Stimulated activated CD8-positive, alpha-beta memory T cell treated with anti-CD3 and anti-CD28 coated beads, Interleukin-12 subunit alpha, Interleukin-12 subunit beta, amount 100 ng/mL, for 4 hours (primary cell): ENCODE measurements at regions not wholly inside any gene's neighbourhood (a gene's known extent, or its start where the extent isn't known, plus 50 kb on each side); places are given as distances from the start of the nearest gene placed in this dataset.

Experiments
- DNase-seq: peaks from one replicate; pipeline ENCODE4 v3.0.0-alpha.2; 2020; ENCODE audit warnings: low read depth

DNA sequence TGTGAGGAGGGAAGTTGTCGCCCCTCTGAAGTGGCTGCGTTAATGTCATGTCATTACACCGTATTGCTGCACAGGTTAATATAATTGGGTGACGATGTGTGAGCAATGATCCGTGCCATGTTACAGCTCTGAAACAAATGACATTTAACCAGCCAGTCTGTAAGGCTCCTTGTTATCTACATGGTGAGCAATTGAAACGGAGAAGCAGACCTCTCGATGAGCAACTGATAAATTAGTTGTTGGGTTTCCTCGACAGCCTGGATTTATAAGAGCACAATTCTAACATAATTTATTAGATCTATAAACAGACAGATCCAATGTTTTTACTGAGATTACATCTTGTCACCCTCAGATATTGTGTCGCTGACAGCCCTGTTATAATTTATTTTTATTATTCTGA lies 49.9 kb upstream of the MAFB start:
- DNase-seq, result no peak

- no peak for DNase-seq
Observed at GRCh38 chr20:40739841-40740240, 50.8 kb upstream of the MAFB start.

- DNase-seq, result no peak
Observed at GRCh38 chr20:40741507-40742106, 52.6 kb upstream of the MAFB start.

- no peak for DNase-seq
Observed at GRCh38 chr20:40743141-40743775, 54.2 kb upstream of the MAFB start.

GRCh38 chr20:40744072-40744817 lies 55.2 kb upstream of the MAFB start:
- no peak for DNase-seq

- no peak for DNase-seq
Observed at GRCh38 chr20:40744818-40745175, 55.8 kb upstream of the MAFB start.

GRCh38 chr20:40746251-40746650 lies 57.2 kb upstream of the MAFB start:
- no peak for DNase-seq

GRCh38 chr20:40748182-40748581 lies 59.1 kb upstream of the MAFB start:
- no peak for DNase-seq

DNA sequence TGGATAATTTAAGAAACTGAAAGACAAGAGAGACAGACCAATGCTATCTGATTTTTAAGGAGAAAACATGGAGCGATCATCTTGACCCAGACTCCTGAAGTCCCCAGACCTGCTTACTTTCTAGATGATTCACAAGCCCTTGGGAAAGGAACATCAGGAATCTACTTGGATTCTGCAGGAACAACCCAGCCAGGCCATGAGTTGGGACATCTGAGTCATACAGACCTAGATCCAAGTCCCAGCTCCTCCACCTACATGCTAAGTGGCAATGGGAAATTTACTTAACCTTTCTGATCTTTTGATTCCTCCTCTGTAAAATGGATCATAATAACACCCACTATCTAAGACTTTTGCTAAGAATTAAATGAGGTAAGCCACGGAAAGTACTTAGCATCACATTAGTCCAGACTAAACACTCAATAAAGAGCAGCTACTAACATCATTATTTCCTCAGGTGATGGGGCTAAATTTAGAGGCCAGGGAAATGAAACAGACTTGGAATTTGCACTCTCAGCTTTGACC lies 61.0 kb upstream of the MAFB start:
- DNase-seq, result no peak

GRCh38 chr20:40750541-40751035 lies 61.6 kb upstream of the MAFB start:
- no peak for DNase-seq

GRCh38 chr20:40753472-40753871 lies 64.4 kb upstream of the MAFB start:
- no peak for DNase-seq

DNA sequence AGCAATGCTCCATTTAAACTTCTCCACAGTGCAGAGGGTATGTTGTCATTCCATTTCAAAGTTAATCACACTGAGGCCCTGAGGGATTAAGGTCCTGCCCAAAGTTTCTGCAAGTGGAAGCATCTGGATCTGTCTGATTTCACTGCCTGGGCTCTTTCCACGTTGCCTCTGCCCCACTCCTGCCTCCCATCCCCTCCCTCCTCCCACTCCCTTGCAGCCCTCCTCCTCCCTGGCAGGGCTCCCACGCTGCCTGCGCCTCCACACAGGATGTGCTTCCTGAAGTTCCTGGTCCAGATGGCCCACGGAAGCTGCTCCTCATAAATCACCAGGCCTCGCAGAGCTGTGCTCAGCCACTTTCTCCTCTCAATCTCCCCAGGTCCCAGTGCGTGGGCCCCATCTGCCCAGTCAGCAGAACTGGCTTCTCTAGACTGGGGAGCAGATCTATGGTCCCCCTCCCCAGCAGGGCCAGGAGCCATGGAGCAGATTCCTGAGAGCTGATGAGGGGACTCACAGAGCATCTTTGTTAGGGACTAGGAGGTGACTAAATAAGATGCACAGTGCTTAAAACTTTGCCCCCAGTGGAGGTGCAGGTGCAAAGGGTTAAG lies 65.4 kb upstream of the MAFB start:
- no peak for DNase-seq

DNA sequence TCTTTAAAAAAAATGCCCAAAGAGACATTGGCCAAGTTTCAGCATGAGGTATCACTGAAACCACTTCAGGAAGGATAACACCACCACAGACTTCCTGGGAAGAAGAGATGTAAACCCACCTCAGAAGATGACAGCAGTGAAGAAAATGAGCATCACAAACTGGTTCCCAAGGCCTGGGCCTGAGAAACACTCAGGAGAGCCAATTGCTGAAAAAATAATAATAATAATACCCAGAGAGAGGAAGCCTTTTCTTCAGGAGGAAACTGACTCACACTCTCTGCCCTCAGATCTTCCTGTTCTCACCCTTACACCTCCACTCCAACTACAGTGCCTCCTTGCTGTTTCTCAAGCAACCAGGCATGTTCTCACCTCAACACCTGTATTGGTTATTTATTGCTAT lies 68.1 kb upstream of the MAFB start:
- DNase-seq, result no peak

DNA sequence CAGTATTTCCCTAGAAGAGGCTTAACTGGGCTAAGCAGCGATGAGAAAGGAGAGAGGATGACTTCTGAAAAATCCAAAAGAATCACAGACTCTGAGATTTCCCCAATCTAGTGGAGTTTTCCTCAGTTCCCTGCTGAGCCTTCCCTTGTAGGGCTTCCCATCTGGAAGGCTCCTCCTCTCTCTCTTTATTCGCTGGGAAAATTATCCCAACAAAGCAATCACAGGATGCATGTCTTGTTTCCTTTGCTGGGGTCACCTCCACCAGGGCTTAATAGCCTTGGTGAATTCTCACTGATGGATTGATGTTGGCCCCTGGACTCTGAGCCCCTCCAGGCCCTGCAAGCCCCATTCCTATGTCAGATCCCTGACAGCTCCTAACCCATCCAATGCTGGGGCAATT lies 69.8 kb upstream of the MAFB start:
- DNase-seq, result no peak

DNA sequence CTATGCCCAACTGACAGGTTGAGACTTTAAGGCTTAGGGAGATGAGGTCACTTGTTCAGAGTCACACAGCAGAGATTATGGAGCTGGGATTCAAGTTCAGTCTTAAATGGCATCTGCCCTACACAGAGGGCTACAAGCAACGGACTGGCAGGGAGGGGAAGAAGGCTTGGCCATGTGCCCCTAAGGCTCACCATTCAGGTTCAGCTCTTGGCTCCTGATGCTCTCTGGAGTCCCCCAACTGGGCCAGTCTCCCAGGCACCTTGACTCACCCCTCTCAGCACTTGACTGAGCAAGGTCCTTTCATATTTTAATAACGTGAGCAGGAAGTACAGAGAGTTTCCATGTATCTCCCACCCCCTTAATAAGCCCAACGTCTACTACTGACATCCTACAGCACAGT lies 71.4 kb upstream of the MAFB start:
- no peak for DNase-seq

- no peak for DNase-seq
Observed at GRCh38 chr20:40763646-40764295, 74.7 kb upstream of the MAFB start.

DNA sequence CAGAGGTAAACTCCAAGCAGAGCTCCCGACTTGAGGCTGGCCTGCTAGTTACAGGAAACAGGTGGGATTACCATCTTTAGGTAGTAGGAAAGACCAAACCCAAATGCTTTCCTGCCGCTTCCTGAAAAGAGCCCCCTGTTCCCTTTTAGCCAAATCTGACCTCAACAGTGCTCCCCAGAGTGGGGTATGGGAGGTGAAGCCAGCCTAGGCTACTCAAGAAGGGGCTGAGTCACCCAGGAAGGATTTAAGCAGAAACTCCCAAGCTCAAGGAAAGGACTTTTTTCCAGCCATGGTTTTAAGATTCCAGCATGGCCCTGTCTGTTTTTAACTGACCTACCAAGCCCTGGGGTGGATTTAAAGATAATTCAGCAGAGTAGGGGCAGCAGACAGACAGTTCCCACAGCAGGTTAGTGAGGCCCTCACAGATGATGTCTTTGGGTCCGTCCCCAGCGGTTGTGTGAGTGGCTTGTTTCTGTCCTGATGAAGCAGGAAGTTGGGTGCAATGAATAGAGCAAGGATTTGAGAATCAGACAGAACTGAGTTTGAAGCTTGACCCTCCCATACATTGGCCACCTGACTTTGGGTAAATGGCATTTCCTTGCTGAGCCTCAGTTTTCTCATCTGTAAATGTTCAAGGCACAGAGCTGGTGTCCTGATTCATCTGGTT lies 76.9 kb upstream of the MAFB start:
- DNase-seq, result no peak

- DNase-seq, result no peak
Observed at GRCh38 chr20:40766790-40767614, 78.0 kb upstream of the MAFB start.

DNA sequence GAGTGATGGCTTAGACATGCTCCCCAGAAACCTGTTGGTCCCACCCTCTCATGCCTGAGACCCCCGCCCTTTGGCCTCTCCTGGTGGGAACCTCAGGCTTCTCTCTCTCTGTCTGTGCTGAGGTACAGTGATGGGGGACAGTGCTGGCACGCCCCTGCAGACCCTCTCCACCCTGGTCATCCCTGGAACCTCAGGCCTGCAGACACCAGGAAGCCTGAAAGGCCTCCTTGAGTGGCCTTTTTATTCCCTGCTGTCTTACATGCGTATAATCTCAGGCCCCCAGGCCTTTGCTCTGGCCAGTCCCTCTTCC lies 78.5 kb upstream of the MAFB start:
- no peak for DNase-seq

DNA sequence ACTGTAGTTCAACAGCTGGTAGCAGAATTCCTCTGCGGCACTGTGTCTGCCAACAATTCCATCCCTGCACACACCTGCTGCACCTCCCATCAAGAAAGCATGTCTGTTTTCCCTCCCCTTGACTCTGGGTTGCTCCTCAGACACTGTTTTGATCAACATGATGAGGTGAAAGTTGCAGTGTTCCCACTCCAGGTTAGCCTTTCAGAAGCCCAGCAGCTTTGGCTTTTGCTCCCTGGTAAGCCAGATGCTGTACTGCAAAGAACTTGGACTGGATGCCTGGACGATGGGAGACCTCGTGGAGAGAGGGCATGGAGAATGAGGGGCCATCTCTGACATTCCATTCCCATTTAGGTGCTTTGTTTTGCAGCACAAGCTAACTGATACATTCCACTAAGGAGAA lies 79.1 kb upstream of the MAFB start:
- no peak for DNase-seq

GRCh38 chr20:40769677-40770285 lies 80.7 kb upstream of the MAFB start:
- DNase-seq, result no peak
